ENCODE measurements at regions not wholly inside any gene's neighbourhood (a gene's known extent, or its start where the extent isn't known, plus 50 kb on each side); places are given as distances from the start of the nearest gene placed in this dataset.

GRCh38 chr16:66084306-66084705 lies 282.2 kb upstream of the CDH5 start:
- H3K36me3 Mint-ChIP-seq (ENCODE audit: low read depth) = no peaks in the 10 kb centered on the region
- H3K9ac ChIP-seq (ENCODE audit: extremely low read depth, low read length, poor library complexity, severe bottlenecking) = no peak overlapping the region
- H3K4me3 ChIP-seq (ENCODE audit: low read length) = no peak overlapping the region
- peaks cover 9% of the 10 kb centered on the region for H3K4me1 Mint-ChIP-seq
- no peak for DNase-seq
- no peaks in the 10 kb centered on the region for H3K9me3 ChIP-seq (ENCODE audit: control insufficient read depth, low read length)
- H3K27me3 Mint-ChIP-seq (ENCODE audit: insufficient read depth) = no peaks in the 10 kb centered on the region
- TF ChIP-seq CTCF (conservative IDR thresholded peaks at IDR 0.05) = no peak
- H3K27ac Mint-ChIP-seq = no peak overlapping the region
- no peaks in the 10 kb centered on the region for H3K27me3 ChIP-seq (ENCODE audit: control insufficient read depth, insufficient read depth, low read length, poor library complexity, severe bottlenecking)
- no peak overlapping the region for H3K4me3 Mint-ChIP-seq
- no peak overlapping the region for H3K27ac ChIP-seq (ENCODE audit: low read depth, low read length)
- H3K9me3 Mint-ChIP-seq = no peaks in the 10 kb centered on the region
- no peaks in the 10 kb centered on the region for H3K4me1 ChIP-seq (ENCODE audit: control insufficient read depth, insufficient read depth, low read length)
- no peaks in the 10 kb centered on the region for H3K36me3 ChIP-seq (ENCODE audit: control insufficient read depth, insufficient read depth, low read length)
- WGBS, 2 experiments (ENCODE audit: insufficient coverage in 1 of 2, insufficient read length in 1 of 2) = no CpG with 5 or more reads among the region's 1 CpG

GRCh38 chr16:66083171-66083570 lies 283.3 kb upstream of the CDH5 start:
- H3K27me3 ChIP-seq (ENCODE audit: control insufficient read depth, insufficient read depth, low read length, poor library complexity, severe bottlenecking) = no peaks in the 10 kb centered on the region
- peaks cover 9% of the 10 kb centered on the region for H3K4me1 Mint-ChIP-seq

GRCh38 chr16:66082424-66082823 lies 284.1 kb upstream of the CDH5 start:
- Histone ChIP-seq H3K27me3 (ENCODE audit: control insufficient read depth, insufficient read depth, low read length, poor library complexity, severe bottlenecking) (no peaks in the 10 kb centered on the region), H3K36me3 (ENCODE audit: control insufficient read depth, insufficient read depth, low read length) (no peaks in the 10 kb centered on the region), H3K9me3 (ENCODE audit: control insufficient read depth, low read length) (no peaks in the 10 kb centered on the region), H3K4me3 (ENCODE audit: low read length) (no peak overlapping the region), H3K4me1 (ENCODE audit: control insufficient read depth, insufficient read depth, low read length) (no peaks in the 10 kb centered on the region), H3K27ac (ENCODE audit: low read depth, low read length) (no peak overlapping the region), H3K9ac (ENCODE audit: extremely low read depth, low read length, poor library complexity, severe bottlenecking) (no peak overlapping the region)
- TF ChIP-seq CTCF (conservative IDR thresholded peaks at IDR 0.05) = no peak
- H3K9me3 Mint-ChIP-seq = no peaks in the 10 kb centered on the region
- H3K27ac Mint-ChIP-seq = no peak overlapping the region
- H3K4me3 Mint-ChIP-seq = no peak overlapping the region
- peaks cover 9% of the 10 kb centered on the region for H3K4me1 Mint-ChIP-seq
- H3K36me3 Mint-ChIP-seq (ENCODE audit: low read depth) = no peaks in the 10 kb centered on the region
- H3K27me3 Mint-ChIP-seq (ENCODE audit: insufficient read depth) = no peaks in the 10 kb centered on the region
- 100% methylated on average over 1 of the region's 2 CpGs; no CpG with 5 or more reads in 1 of the 2 experiments for WGBS, 2 experiments (ENCODE audit: insufficient coverage in 1 of 2, insufficient read length in 1 of 2)
- no peak for DNase-seq

More at GRCh38 chr16:66083171-66083570, 283.3 kb upstream of the CDH5 start:
- no peak for TF ChIP-seq CTCF (conservative IDR thresholded peaks at IDR 0.05)
- H3K36me3 ChIP-seq (ENCODE audit: control insufficient read depth, insufficient read depth, low read length) = no peaks in the 10 kb centered on the region
- no peaks in the 10 kb centered on the region for H3K9me3 Mint-ChIP-seq
- no peak for DNase-seq
- H3K4me1 ChIP-seq (ENCODE audit: control insufficient read depth, insufficient read depth, low read length) = no peaks in the 10 kb centered on the region
- 100% methylated on average over 1 of the region's 1 CpG for WGBS, 2 experiments (ENCODE audit: insufficient coverage in 1 of 2, insufficient read length in 1 of 2)
- H3K27ac Mint-ChIP-seq = no peak overlapping the region
- H3K4me3 ChIP-seq (ENCODE audit: low read length) = no peak overlapping the region
- H3K27me3 Mint-ChIP-seq (ENCODE audit: insufficient read depth) = no peaks in the 10 kb centered on the region
- no peak overlapping the region for H3K27ac ChIP-seq (ENCODE audit: low read depth, low read length)
- H3K36me3 Mint-ChIP-seq (ENCODE audit: low read depth) = no peaks in the 10 kb centered on the region
- no peak overlapping the region for H3K9ac ChIP-seq (ENCODE audit: extremely low read depth, low read length, poor library complexity, severe bottlenecking)
- no peak overlapping the region for H3K4me3 Mint-ChIP-seq
- H3K9me3 ChIP-seq (ENCODE audit: control insufficient read depth, low read length) = no peaks in the 10 kb centered on the region

Data from endodermal cell (in vitro differentiated cells).